ENCODE measurements at regions not wholly inside any gene's neighbourhood (a gene's known extent, or its start where the extent isn't known, plus 50 kb on each side); places are given as distances from the start of the nearest gene placed in this dataset.

- Histone ChIP-seq H3K27me3 (ENCODE audit: control insufficient read depth in 1 of 2, insufficient read depth in 1 of 2, low read length in 2 of 2) (no peaks in the 10 kb centered on the region), H2AFZ (ENCODE audit: low read depth, low read length) (no peak overlapping the region), H3K18ac (ENCODE audit: low read depth in 1 of 2, low read length in 2 of 2) (no peak overlapping the region), H3K36me3 (ENCODE audit: control insufficient read depth in 1 of 2, insufficient read depth in 2 of 2, low read depth in 1 of 2, low read length in 2 of 2) (no peaks in the 10 kb centered on the region), H3K9me3 (ENCODE audit: control insufficient read depth, low read length) (no peaks in the 10 kb centered on the region), H2BK5ac (ENCODE audit: low read depth, low read length, poor library complexity, severe bottlenecking) (no peak overlapping the region), H2AK5ac (ENCODE audit: low read length, severe bottlenecking) (no peak overlapping the region), H3K14ac (ENCODE audit: low read length in 2 of 2) (no peak overlapping the region), H3K9ac (ENCODE audit: low read length) (no peak overlapping the region), H3K4me3 (ENCODE audit: insufficient read depth in 1 of 2, low read depth in 1 of 2, low read length in 2 of 2) (no peak overlapping the region), H3K4ac (ENCODE audit: low read depth in 1 of 2, low read length in 2 of 2) (no peak overlapping the region), H3K4me1 (ENCODE audit: control insufficient read depth, insufficient read depth, low read depth, low read length) (no peaks in the 10 kb centered on the region), H4K91ac (ENCODE audit: low read length) (no peak overlapping the region), H3K4me2 (ENCODE audit: low read length, poor library complexity, severe bottlenecking) (no peak overlapping the region), H2BK120ac (ENCODE audit: low read depth, low read length) (no peak overlapping the region), H3K79me1 (replicated peaks; ENCODE audit: low read length, poor library complexity, severe bottlenecking) (no peaks in the 10 kb centered on the region), H4K8ac (ENCODE audit: low read length) (no peak overlapping the region), H2BK12ac (ENCODE audit: low read length in 2 of 2) (no peak overlapping the region), H3K23ac (ENCODE audit: low read length in 2 of 2) (no peak overlapping the region), H2BK15ac (ENCODE audit: low read depth, poor library complexity, severe bottlenecking) (no peak overlapping the region), H3K27ac (ENCODE audit: low read length, poor library complexity, severe bottlenecking) (no peak overlapping the region)
- no peak for DNase-seq
- 100% methylated on average over 2 of the region's 2 CpGs for WGBS
These were observed 125.1 kb downstream of the PRRX1 start for GRCh38 chr1:170789063-170789462.

- Histone ChIP-seq H2AK5ac (ENCODE audit: low read length, severe bottlenecking) (no peak overlapping the region), H2BK120ac (ENCODE audit: low read depth, low read length) (no peak overlapping the region), H3K4me1 (ENCODE audit: control insufficient read depth, insufficient read depth, low read depth, low read length) (no peaks in the 10 kb centered on the region), H3K36me3 (ENCODE audit: control insufficient read depth in 1 of 2, insufficient read depth in 2 of 2, low read depth in 1 of 2, low read length in 2 of 2) (no peaks in the 10 kb centered on the region), H3K27ac (ENCODE audit: low read length, poor library complexity, severe bottlenecking) (no peak overlapping the region), H3K4ac (ENCODE audit: low read depth in 1 of 2, low read length in 2 of 2) (no peak overlapping the region), H2BK5ac (ENCODE audit: low read depth, low read length, poor library complexity, severe bottlenecking) (no peak overlapping the region), H2AFZ (ENCODE audit: low read depth, low read length) (no peak overlapping the region), H3K9me3 (ENCODE audit: control insufficient read depth, low read length) (no peaks in the 10 kb centered on the region), H3K18ac (ENCODE audit: low read depth in 1 of 2, low read length in 2 of 2) (no peak overlapping the region), H4K91ac (ENCODE audit: low read length) (no peak overlapping the region), H3K9ac (ENCODE audit: low read length) (peak overlapping the region; percentile 23), H3K79me1 (replicated peaks; ENCODE audit: low read length, poor library complexity, severe bottlenecking) (no peaks in the 10 kb centered on the region), H3K23ac (ENCODE audit: low read length in 2 of 2) (no peak overlapping the region), H3K14ac (ENCODE audit: low read length in 2 of 2) (no peak overlapping the region), H2BK12ac (ENCODE audit: low read length in 2 of 2) (no peak overlapping the region), H3K4me3 (ENCODE audit: insufficient read depth in 1 of 2, low read depth in 1 of 2, low read length in 2 of 2) (no peak overlapping the region), H3K4me2 (ENCODE audit: low read length, poor library complexity, severe bottlenecking) (no peak overlapping the region), H2BK15ac (ENCODE audit: low read depth, poor library complexity, severe bottlenecking) (no peak overlapping the region), H3K27me3 (ENCODE audit: control insufficient read depth in 1 of 2, insufficient read depth in 1 of 2, low read length in 2 of 2) (no peaks in the 10 kb centered on the region), H4K8ac (ENCODE audit: low read length) (no peak overlapping the region)
- no CpG with 5 or more reads among the region's 2 CpGs for WGBS
- no peak for DNase-seq
These were observed 126.2 kb downstream of the PRRX1 start for GRCh38 chr1:170790175-170790574.

- 75% methylated on average over 2 of the region's 3 CpGs for WGBS
- Histone ChIP-seq H3K4me1 (ENCODE audit: control insufficient read depth, insufficient read depth, low read depth, low read length) (no peaks in the 10 kb centered on the region), H4K91ac (ENCODE audit: low read length) (no peak overlapping the region), H3K27ac (ENCODE audit: low read length, poor library complexity, severe bottlenecking) (no peak overlapping the region), H3K14ac (ENCODE audit: low read length in 2 of 2) (no peak overlapping the region), H2BK15ac (ENCODE audit: low read depth, poor library complexity, severe bottlenecking) (no peak overlapping the region), H3K4me2 (ENCODE audit: low read length, poor library complexity, severe bottlenecking) (no peak overlapping the region), H3K23ac (ENCODE audit: low read length in 2 of 2) (no peak overlapping the region), H3K18ac (ENCODE audit: low read depth in 1 of 2, low read length in 2 of 2) (no peak overlapping the region), H2BK5ac (ENCODE audit: low read depth, low read length, poor library complexity, severe bottlenecking) (no peak overlapping the region), H4K8ac (ENCODE audit: low read length) (no peak overlapping the region), H3K9me3 (ENCODE audit: control insufficient read depth, low read length) (no peaks in the 10 kb centered on the region), H3K79me1 (replicated peaks; ENCODE audit: low read length, poor library complexity, severe bottlenecking) (no peaks in the 10 kb centered on the region), H2BK120ac (ENCODE audit: low read depth, low read length) (no peak overlapping the region), H2BK12ac (ENCODE audit: low read length in 2 of 2) (no peak overlapping the region), H3K4ac (ENCODE audit: low read depth in 1 of 2, low read length in 2 of 2) (no peak overlapping the region), H3K4me3 (ENCODE audit: insufficient read depth in 1 of 2, low read depth in 1 of 2, low read length in 2 of 2) (no peak overlapping the region), H2AFZ (ENCODE audit: low read depth, low read length) (no peak overlapping the region), H2AK5ac (ENCODE audit: low read length, severe bottlenecking) (no peak overlapping the region), H3K9ac (ENCODE audit: low read length) (peak overlapping the region; percentile 23), H3K36me3 (ENCODE audit: control insufficient read depth in 1 of 2, insufficient read depth in 2 of 2, low read depth in 1 of 2, low read length in 2 of 2) (no peaks in the 10 kb centered on the region), H3K27me3 (ENCODE audit: control insufficient read depth in 1 of 2, insufficient read depth in 1 of 2, low read length in 2 of 2) (no peaks in the 10 kb centered on the region)
- no peak for DNase-seq
These were observed 126.7 kb downstream of the PRRX1 start for GRCh38 chr1:170790651-170791071.

GRCh38 chr1:170791941-170792340 lies 128.0 kb downstream of the PRRX1 start:
- H3K27me3 ChIP-seq (ENCODE audit: control insufficient read depth in 1 of 2, insufficient read depth in 1 of 2, low read length in 2 of 2): no peaks in the 10 kb centered on the region
- H3K36me3 ChIP-seq (ENCODE audit: control insufficient read depth in 1 of 2, insufficient read depth in 2 of 2, low read depth in 1 of 2, low read length in 2 of 2): no peaks in the 10 kb centered on the region
- H2BK15ac ChIP-seq (ENCODE audit: low read depth, poor library complexity, severe bottlenecking): no peak overlapping the region
- no peak overlapping the region for H3K27ac ChIP-seq (ENCODE audit: low read length, poor library complexity, severe bottlenecking)
- no peaks in the 10 kb centered on the region for H3K9me3 ChIP-seq (ENCODE audit: control insufficient read depth, low read length)
- no peak overlapping the region for H3K23ac ChIP-seq (ENCODE audit: low read length in 2 of 2)
- no peak overlapping the region for H3K4me2 ChIP-seq (ENCODE audit: low read length, poor library complexity, severe bottlenecking)
- H3K18ac ChIP-seq (ENCODE audit: low read depth in 1 of 2, low read length in 2 of 2): no peak overlapping the region
- H3K4me3 ChIP-seq (ENCODE audit: insufficient read depth in 1 of 2, low read depth in 1 of 2, low read length in 2 of 2): no peak overlapping the region
- H4K91ac ChIP-seq (ENCODE audit: low read length): no peak overlapping the region
- H2AK5ac ChIP-seq (ENCODE audit: low read length, severe bottlenecking): no peak overlapping the region
- no peak overlapping the region for H3K4ac ChIP-seq (ENCODE audit: low read depth in 1 of 2, low read length in 2 of 2)
- H4K8ac ChIP-seq (ENCODE audit: low read length): no peak overlapping the region
- no peak overlapping the region for H3K9ac ChIP-seq (ENCODE audit: low read length)
- H3K14ac ChIP-seq (ENCODE audit: low read length in 2 of 2): no peak overlapping the region
- H3K4me1 ChIP-seq (ENCODE audit: control insufficient read depth, insufficient read depth, low read depth, low read length): no peaks in the 10 kb centered on the region
- H2BK120ac ChIP-seq (ENCODE audit: low read depth, low read length): no peak overlapping the region
- no peak overlapping the region for H2AFZ ChIP-seq (ENCODE audit: low read depth, low read length)
- H3K79me1 ChIP-seq (replicated peaks; ENCODE audit: low read length, poor library complexity, severe bottlenecking): no peaks in the 10 kb centered on the region
- H2BK12ac ChIP-seq (ENCODE audit: low read length in 2 of 2): no peak overlapping the region
- DNase-seq: no peak
- H2BK5ac ChIP-seq (ENCODE audit: low read depth, low read length, poor library complexity, severe bottlenecking): no peak overlapping the region
- 90% methylated on average over 5 of the region's 5 CpGs for WGBS

All from mesenchymal stem cell (in vitro differentiated cells and primary cell).